ENCODE measurements at regions not wholly inside any gene's neighbourhood (a gene's known extent, or its start where the extent isn't known, plus 50 kb on each side); places are given as distances from the start of the nearest gene placed in this dataset.
"Not testable (repeated sequence)": the region's sequence is repeated elsewhere in the genome, so short reads cannot be mapped to it uniquely, and the experiment has no call there.

- DNase-seq: no peak
Observed at GRCh38 chr5:163794993-163795392, 289.6 kb downstream of the MAT2B start.

GRCh38 chr5:163807781-163808180, 302.4 kb downstream of the MAT2B start:
- no peak for DNase-seq

DNA sequence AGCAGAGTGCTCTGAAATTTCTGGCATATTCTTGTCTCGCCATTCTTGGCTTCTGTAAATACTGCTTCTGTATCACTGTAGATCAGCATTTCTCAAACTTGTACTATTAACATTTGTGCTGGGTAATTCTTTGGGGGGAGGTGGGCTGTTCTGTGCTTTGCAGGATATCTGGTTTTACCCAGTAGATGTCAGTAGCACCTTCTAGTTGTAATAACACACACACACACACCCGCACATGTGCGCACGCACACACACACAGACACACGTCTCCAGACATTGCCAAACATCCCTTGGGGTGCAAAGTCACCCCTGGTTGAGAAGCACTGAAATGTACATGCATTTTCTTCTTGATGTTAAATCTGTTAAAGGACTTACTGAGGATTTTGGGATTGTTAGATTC, 304.1 kb downstream of the MAT2B start:
- no peak for DNase-seq

DNA sequence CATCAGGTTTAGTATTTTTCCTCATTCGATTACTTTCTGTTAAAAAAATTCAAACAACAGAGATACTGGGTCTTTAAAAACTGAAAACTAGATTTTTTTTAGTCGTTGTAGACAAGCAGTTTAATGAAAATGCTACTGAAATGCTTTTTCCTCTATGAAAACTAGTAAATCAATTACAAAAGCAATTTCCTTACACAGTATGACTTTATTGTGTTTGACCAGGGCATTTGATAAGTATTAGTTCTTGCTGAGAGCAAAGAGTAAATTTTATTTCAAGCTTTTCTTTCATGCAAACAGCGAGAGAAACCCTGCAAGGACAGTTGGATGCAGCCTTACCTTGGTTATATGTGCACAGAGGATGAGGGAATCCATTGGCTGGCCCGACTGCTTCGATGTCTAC, 308.5 kb downstream of the MAT2B start:
- DNase-seq: no peak

- no peak for DNase-seq
Observed at GRCh38 chr5:163815240-163815791, 309.9 kb downstream of the MAT2B start.

DNA sequence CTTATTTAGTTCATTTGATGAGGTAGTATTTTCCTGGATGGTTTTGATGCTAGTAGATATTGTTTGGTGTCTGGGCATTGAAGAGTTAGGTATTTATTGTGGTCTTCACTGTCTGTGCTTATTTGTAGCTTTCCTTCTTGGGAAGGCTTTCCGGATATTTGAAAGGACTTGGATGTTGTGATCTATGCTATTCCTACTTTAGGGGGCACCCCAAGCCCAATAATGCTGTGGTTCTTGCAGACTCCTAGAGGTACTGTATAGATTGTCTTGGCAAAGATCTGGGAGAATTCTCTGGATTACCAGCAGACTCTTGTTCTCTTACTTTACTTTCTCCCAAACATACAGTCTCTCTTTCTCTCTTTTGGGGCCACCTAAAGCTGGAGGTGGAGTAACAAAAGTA, 315.7 kb downstream of the MAT2B start:
- DNase-seq: no peak

DNA sequence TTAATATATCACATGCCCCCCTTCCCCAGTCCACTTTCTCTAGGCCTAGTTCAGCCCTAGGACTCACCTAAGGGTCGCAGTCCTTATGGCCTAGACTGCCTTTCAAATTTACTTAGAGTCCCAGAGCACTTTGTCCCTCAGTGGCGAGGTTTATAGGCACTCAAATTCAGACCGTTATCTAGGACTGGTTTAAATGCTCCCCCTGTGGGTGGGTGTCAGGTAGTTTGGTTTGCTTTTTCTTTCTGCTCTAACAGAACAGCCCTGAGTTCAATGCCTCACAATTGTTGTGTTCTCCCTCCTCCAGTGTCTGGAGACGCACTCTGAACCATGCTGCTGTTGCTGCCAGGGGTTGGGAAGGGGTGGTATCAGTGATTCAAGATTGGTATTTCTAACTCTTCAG, 317.1 kb downstream of the MAT2B start:
- no peak for DNase-seq

- no peak for DNase-seq
Observed at GRCh38 chr5:163825661-163826060, 320.2 kb downstream of the MAT2B start.

GRCh38 chr5:163826201-163826600, 320.8 kb downstream of the MAT2B start:
- no peak for DNase-seq

DNA sequence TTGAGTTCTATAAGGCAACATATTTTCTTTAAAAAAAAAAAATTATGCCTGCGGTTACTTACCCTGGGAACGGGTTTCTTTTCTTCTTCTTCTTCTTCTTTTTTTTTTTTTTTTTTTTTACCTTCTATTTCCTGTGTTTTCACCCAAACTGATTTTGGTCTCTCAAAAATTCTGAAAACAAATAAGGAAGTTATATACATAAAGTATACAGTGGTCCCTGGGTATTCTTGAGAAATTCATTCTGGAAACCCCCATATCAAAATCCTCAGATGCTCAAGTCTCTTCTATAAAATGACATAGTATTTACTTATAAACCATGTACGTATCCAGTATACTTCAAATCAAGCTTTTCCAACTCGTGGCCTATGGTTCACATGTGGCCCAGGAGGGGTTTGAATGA, 326.7 kb downstream of the MAT2B start:
- no peak for DNase-seq

- no peak for DNase-seq
Observed at GRCh38 chr5:163838738-163839137, 333.3 kb downstream of the MAT2B start.

DNA sequence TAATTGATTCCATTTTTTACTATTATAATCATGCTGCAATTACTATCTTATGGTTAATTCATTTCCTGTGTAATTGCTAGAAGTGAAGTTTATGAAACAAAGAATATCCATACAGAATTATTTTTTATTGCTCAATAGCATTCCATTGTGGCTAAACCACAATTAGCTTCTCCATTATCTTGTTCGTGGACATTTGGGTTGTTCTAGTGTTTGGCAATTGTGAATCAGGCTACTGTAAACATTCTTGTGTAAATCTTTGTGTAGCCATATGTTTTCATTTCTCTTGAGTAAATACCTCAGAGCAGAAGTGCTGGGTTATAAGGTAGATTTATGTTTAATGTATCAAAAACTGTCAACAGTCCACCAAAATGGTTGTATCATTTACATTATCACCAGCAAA, 341.1 kb downstream of the MAT2B start:
- DNase-seq: no peak

DNA sequence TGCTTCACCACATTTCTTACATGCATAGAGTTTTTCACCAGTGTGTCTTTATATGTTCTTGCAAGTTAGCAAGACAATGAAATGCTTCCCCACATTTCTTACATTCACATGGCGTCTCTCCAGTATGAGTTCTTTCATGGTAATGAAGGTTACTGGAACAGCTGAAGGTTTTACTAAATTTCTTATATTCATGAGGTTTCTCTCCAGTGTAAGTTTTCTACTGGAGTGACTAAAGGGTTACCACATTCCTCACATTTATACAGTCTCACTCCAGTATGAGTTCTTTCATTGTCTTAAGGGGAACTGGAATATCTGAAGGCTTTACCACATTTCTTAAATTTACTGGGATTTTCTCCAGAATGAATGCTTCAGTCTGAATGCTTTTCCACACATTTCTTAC, 350.3 kb downstream of the MAT2B start:
- no peak for DNase-seq

DNA sequence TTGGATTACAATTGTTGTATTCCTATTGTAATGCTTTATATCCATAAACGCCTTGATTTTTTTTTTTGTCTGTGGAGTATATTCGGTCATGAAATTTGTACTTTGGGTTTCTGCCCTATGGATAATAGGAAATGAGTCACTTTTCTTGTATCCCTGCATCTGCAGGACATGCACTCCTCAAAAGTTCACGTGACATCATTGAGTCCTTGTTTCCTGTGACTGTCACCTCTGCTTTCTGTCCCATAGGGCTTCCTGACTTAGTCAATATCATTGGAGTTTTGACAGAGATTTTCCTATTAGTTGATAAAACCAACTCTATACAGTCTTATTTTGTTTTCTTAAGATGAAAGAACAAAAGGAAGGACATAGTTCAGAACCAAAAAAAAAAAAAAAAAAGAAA, 356.3 kb downstream of the MAT2B start:
- no peak for DNase-seq

GRCh38 chr5:163867324-163867723, 361.9 kb downstream of the MAT2B start:
- DNase-seq: no peak

GRCh38 chr5:163867738-163868137, 362.3 kb downstream of the MAT2B start:
- DNase-seq: no peak

DNA sequence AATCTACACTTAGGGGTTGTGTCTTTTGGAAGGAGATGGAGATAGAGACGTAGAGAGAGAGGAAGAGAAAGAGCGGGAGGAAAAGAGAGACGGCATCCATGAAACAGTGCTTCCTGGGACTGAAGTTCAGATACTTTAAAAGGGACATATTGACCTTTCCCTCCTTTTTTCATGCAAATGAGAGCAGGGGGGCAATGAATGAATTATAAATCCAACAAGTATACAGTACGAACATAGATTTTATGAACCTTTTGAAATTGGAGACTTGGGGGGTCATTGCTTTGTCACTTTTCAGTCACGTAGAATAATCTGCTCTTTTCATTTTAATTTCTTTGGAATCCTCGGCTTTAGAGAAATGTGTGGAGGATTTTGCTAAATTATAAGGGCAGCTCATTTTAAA, 364.2 kb downstream of the MAT2B start:
- DNase-seq: no peak

DNA sequence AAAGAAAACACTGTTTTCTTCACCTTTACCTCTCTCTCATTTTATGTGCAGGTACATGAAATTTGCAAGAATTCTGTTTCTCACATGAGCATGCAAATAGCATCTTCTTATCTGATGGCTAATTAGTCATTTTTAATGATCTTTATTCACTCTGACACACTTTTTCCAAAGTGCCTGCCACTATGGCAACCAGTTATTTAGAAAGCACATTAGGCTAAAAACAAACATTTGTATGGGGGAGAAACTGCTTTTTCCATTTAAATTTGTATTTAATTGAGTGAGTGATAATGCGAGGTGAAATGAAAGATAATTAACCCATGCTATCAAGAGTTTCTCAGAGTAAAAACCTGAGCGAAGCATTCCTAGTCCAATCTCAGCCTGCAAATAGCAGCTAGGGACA, 365.0 kb downstream of the MAT2B start:
- no peak for DNase-seq

DNA sequence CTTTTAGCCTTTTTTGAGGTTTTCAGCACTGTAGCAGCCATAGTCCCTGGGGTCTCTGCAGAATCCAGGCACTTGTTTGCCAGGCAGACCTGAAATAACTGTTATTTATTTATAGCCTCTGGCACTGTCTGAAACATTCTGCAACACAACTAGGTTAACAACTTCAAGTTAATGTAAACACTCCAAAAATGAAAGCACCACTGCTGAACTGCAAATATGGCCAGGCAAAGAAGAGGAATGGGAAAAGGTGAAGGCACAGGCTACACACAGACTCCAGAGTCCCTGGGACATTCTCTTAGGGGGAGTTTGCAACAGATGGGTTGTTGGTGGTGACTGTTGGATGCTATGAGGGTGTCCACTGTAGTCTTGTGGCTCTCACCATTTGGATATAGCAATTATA, 369.0 kb downstream of the MAT2B start:
- no peak for DNase-seq

DNA sequence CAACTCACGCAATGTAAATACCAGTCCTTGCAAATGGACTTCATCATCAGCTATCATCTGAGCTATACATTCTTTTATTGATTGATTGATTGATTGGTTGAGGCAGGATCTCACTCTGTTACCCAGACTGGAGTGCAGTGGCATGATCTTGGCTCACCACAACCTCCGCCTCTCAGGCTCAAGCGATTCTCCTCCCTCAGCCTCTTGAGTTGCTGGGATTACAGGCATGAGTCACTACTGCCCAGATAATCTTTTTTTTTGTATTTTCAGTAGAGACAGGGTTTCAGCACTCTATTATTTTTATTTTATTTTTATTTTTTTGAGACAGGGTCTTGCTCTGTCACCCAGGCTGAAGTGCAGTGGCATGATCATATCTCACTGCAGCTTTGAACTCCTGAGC, 369.5 kb downstream of the MAT2B start:
- not testable (repeated sequence) for DNase-seq

GRCh38 chr5:163877865-163878264, 372.4 kb downstream of the MAT2B start:
- DNase-seq: no peak

- no peak for DNase-seq
Observed at GRCh38 chr5:163878490-163878889, 373.1 kb downstream of the MAT2B start.

DNA sequence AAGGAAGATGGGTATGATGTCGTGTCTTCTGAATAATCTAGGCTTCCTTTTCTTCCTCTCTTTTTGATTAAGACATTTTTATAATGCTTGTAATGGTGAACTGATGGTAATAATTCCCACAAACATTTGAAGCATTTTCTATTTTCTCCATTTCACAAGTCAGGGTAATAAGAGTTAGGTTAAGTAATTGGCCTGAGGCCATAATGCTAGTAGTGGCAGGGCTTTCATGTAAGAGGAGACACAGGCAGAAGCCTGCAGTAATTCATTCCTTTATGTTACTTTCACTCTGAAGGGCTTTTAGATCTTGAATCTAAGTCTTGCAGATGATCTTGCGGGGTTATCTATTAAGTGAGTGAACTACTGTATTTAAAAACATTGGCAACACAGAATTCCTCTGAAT, 374.9 kb downstream of the MAT2B start:
- no peak for DNase-seq

GRCh38 chr5:163885117-163885516, 379.7 kb downstream of the MAT2B start:
- no peak for DNase-seq

DNA sequence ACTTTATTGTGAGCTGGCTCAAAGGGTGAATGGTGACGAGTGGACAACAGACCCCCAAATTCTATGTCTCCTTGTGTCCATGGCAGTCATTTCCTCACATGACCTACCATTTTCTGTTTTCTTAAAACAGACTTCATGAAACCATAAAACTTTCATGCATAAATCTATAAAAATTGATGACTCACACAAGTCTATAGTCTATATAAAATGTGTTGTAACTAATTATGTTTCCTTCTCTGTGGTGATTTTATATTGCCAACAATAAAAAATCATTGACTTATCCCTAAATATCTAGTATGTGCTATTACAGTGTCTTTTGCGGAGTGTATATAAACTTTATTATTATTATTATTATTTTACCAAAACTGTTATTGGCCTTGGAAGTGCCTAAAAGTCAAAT, 382.4 kb downstream of the MAT2B start:
- DNase-seq: no peak

- no peak for DNase-seq
Observed at GRCh38 chr5:163888366-163888765, 382.9 kb downstream of the MAT2B start.

Measured in left hindlimb (tissue), 1 donor.